SHP77 treated with DMSO at 0.1 percent for 48 hours (cell line): ENCODE measurements at regions not wholly inside any gene's neighbourhood (a gene's known extent, or its start where the extent isn't known, plus 50 kb on each side); places are given as distances from the start of the nearest gene placed in this dataset.

Source experiments
- DNase-seq: peaks from one replicate; lab custom pipeline; 2025; lab: John Stamatoyannopoulos, UW

GRCh38 chrX:34874763-34875162, 67.8 kb upstream of the FAM47B start:
- no peak for DNase-seq

- peak; percentile 32 for DNase-seq
Observed at GRCh38 chrX:34875204-34875603, 67.4 kb upstream of the FAM47B start.

- DNase-seq: no peak
Observed at GRCh38 chrX:34877436-34877835, 65.2 kb upstream of the FAM47B start.

GRCh38 chrX:34879346-34879745, 63.2 kb upstream of the FAM47B start:
- no peak for DNase-seq

- DNase-seq: no peak
Observed at GRCh38 chrX:34879886-34880285, 62.7 kb upstream of the FAM47B start.

GRCh38 chrX:34880656-34881055, 61.9 kb upstream of the FAM47B start:
- no peak for DNase-seq

- DNase-seq: no peak
Observed at GRCh38 chrX:34881671-34882070, 60.9 kb upstream of the FAM47B start.

- DNase-seq: peak; percentile 54
Observed at GRCh38 chrX:34884817-34885216, 57.8 kb upstream of the FAM47B start.

- DNase-seq: no peak
Observed at GRCh38 chrX:34886011-34886410, 56.6 kb upstream of the FAM47B start.

- no peak for DNase-seq
Observed at GRCh38 chrX:34891391-34891790, 51.2 kb upstream of the FAM47B start.
